ENCODE measurements at regions not wholly inside any gene's neighbourhood (a gene's known extent, or its start where the extent isn't known, plus 50 kb on each side); places are given as distances from the start of the nearest gene placed in this dataset.

GRCh38 chr3:43178891-43179366 lies 73.0 kb upstream of the POMGNT2 start:
- TF ChIP-seq, protein P1, sequence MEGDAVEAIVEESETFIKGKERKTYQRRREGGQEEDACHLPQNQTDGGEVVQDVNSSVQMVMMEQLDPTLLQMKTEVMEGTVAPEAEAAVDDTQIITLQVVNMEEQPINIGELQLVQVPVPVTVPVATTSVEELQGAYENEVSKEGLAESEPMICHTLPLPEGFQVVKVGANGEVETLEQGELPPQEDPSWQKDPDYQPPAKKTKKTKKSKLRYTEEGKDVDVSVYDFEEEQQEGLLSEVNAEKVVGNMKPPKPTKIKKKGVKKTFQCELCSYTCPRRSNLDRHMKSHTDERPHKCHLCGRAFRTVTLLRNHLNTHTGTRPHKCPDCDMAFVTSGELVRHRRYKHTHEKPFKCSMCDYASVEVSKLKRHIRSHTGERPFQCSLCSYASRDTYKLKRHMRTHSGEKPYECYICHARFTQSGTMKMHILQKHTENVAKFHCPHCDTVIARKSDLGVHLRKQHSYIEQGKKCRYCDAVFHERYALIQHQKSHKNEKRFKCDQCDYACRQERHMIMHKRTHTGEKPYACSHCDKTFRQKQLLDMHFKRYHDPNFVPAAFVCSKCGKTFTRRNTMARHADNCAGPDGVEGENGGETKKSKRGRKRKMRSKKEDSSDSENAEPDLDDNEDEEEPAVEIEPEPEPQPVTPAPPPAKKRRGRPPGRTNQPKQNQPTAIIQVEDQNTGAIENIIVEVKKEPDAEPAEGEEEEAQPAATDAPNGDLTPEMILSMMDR (IDR thresholded peaks at IDR 0.05; ENCODE audit: insufficient read depth, low read length): no peak
- TF ChIP-seq POLR2AphosphoS5 (IDR thresholded peaks at IDR 0.05; ENCODE audit: low read depth): no peak
- TF ChIP-seq GABPA (IDR thresholded peaks at IDR 0.05; ENCODE audit: low read depth): no peak
- no peak for TF ChIP-seq REST (IDR thresholded peaks at IDR 0.05; ENCODE audit: insufficient replicate concordance, low read depth)

All from HL-60 (cell line).